Brain microvascular endothelial cell (primary cell): ENCODE measurements at regions not wholly inside any gene's neighbourhood (a gene's known extent, or its start where the extent isn't known, plus 50 kb on each side); places are given as distances from the start of the nearest gene placed in this dataset.
"Not testable (repeated sequence)": the region's sequence is repeated elsewhere in the genome, so short reads cannot be mapped to it uniquely, and the experiment has no call there.

Experiments
- DNase-seq: peaks from one replicate; pipeline ENCODE4 v3.0.0-alpha.2; 2020
- H3K27ac ChIP-seq: fragments of 250-450 bp; sonication (Bioruptor Pico); 2 replicates; pipeline ENCODE4 v1.5.1; 2020; ENCODE audit warnings: mild to moderate bottlenecking, moderate library complexity
- H3K27me3 ChIP-seq: fragments of 250-450 bp; sonication (Bioruptor Pico); replicated peaks from 2 replicates; pipeline ENCODE4 v1.5.1; 2020; ENCODE audit warnings: mild to moderate bottlenecking
- H3K36me3 ChIP-seq: fragments of 250-450 bp; sonication (Bioruptor Pico); replicated peaks from 2 replicates; pipeline ENCODE4 v1.5.1; 2020; ENCODE audit warnings: mild to moderate bottlenecking
- H3K4me3 ChIP-seq: 2 replicates; pipeline ENCODE4 v1.5.1; 2011; ENCODE audit warnings: low read depth, mild to moderate bottlenecking, control low read depth, low read length, moderate library complexity
- CTCF ChIP-seq: IDR thresholded peaks from 2 replicates; pipeline ENCODE4 v1.5.1; 2011; ENCODE audit warnings: low read depth, mild to moderate bottlenecking, moderate library complexity, low read length, control low read depth, inconsistent platforms; ENCODE audit errors: missing control alignments
- in situ Hi-C: cut with HindIII; loops from 2 replicates; pipeline ENCODE4 v1.10.0; 2017; ENCODE audit warnings: low sequenced_read_pairs, low pct_ligation_motif_present

DNA sequence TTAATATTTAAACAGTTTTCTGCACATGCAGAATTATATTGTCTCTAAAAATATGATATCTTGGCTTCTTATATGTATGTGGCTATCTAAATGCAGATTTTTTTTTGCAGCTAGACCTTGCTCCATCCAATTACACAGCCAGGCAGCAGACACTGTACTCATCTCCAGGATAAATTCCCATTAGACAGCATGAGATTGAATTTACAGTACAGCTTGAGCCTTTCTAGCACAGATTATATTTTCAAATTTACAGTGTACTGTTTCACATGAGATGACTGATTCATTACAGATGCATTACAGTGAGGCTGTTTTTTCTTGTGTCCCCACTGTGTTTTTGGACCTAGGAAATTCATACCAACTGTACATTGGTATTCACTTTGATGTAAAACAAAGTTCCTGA, 134.9 kb downstream of the OTOL1 start:
- in situ Hi-C loops = no loop called here
- no peak overlapping the region for H3K4me3 ChIP-seq
- H3K27me3 ChIP-seq = no peaks in the 10 kb centered on the region
- no peak for TF ChIP-seq CTCF
- DNase-seq = no peak
- H3K27ac ChIP-seq = no peak overlapping the region
- H3K36me3 ChIP-seq = no peaks in the 10 kb centered on the region

GRCh38 chr3:161637559-161637958, 141.0 kb downstream of the OTOL1 start:
- Histone ChIP-seq H3K27me3 (no peaks in the 10 kb centered on the region), H3K27ac (no peak overlapping the region), H3K4me3 (no peak overlapping the region), H3K36me3 (no peaks in the 10 kb centered on the region)
- in situ Hi-C loops = no loop called here
- no peak for TF ChIP-seq CTCF
- DNase-seq = no peak

GRCh38 chr3:161639095-161639494, 142.5 kb downstream of the OTOL1 start:
- H3K36me3 ChIP-seq, in situ Hi-C loops, H3K27me3 ChIP-seq, H3K27ac ChIP-seq, H3K4me3 ChIP-seq, DNase-seq: not testable (repeated sequence)

DNA sequence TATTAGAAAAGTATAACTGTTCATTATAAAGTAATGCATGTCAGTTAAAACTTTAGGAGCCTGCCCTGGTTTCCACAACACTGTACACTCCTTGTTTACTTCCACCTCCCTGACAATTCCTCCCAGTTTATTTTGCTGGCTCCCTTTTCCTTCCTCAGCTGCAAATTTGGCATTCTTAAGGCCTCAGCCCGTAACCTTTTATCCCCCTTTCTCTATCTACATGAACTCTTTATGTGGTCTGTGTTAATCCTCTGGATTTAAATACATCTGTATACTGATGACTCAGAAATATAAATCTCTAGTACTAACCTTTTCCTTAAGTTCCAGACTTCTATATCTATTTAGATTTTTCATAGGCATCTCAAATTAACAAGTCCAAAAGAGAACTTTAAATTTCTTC, 143.6 kb downstream of the OTOL1 start:
- Histone ChIP-seq H3K27me3 (no peaks in the 10 kb centered on the region), H3K27ac (no peak overlapping the region), H3K36me3 (no peaks in the 10 kb centered on the region), H3K4me3 (no peak overlapping the region)
- in situ Hi-C loops = no loop called here
- TF ChIP-seq CTCF = no peak
- no peak for DNase-seq

GRCh38 chr3:161641287-161641686, 144.7 kb downstream of the OTOL1 start:
- no peaks in the 10 kb centered on the region for H3K36me3 ChIP-seq
- H3K27ac ChIP-seq = no peak overlapping the region
- no peak for DNase-seq
- H3K4me3 ChIP-seq = no peak overlapping the region
- in situ Hi-C loops = no loop called here
- no peaks in the 10 kb centered on the region for H3K27me3 ChIP-seq
- no peak for TF ChIP-seq CTCF

- DNase-seq = no peak
- H3K27ac ChIP-seq = no peak overlapping the region
- no peak for TF ChIP-seq CTCF
These were observed 148.5 kb downstream of the OTOL1 start for GRCh38 chr3:161644891-161645635.

More at GRCh38 chr3:161644891-161645635, 148.5 kb downstream of the OTOL1 start:
- no peak overlapping the region for H3K4me3 ChIP-seq
- H3K36me3 ChIP-seq = no peaks in the 10 kb centered on the region
- in situ Hi-C loops = no loop called here
- no peaks in the 10 kb centered on the region for H3K27me3 ChIP-seq
